SW 1271 (cell line): ENCODE measurements at regions not wholly inside any gene's neighbourhood (a gene's known extent, or its start where the extent isn't known, plus 50 kb on each side); places are given as distances from the start of the nearest gene placed in this dataset.

Experiments
- DNase-seq, 2 experiments: peaks; one replicate each; lab custom pipeline; 2025; lab: John Stamatoyannopoulos, UW

GRCh38 chr4:133476063-133476462, 327.0 kb downstream of the PCDH10 start:
- no peak for DNase-seq

- no peak for DNase-seq
Measured at GRCh38 chr4:133474501-133474900, 325.4 kb downstream of the PCDH10 start.

GRCh38 chr4:133472244-133472643, 323.1 kb downstream of the PCDH10 start:
- DNase-seq, result no peak

- no peak for DNase-seq
Measured at GRCh38 chr4:133467290-133467947, 318.3 kb downstream of the PCDH10 start.

- no peak for DNase-seq
Measured at GRCh38 chr4:133465022-133465421, 315.9 kb downstream of the PCDH10 start.

GRCh38 chr4:133464311-133464710, 315.2 kb downstream of the PCDH10 start:
- no peak for DNase-seq

- no peak for DNase-seq
Measured at GRCh38 chr4:133452678-133453077, 303.6 kb downstream of the PCDH10 start.

GRCh38 chr4:133450813-133451212, 301.7 kb downstream of the PCDH10 start:
- DNase-seq, result no peak

GRCh38 chr4:133440404-133440803, 291.3 kb downstream of the PCDH10 start:
- DNase-seq, result no peak

- no peak for DNase-seq
Measured at GRCh38 chr4:133439830-133440229, 290.7 kb downstream of the PCDH10 start.

- DNase-seq, result no peak
Measured at GRCh38 chr4:133424605-133425004, 275.5 kb downstream of the PCDH10 start.

GRCh38 chr4:133403913-133404312, 254.8 kb downstream of the PCDH10 start:
- DNase-seq, result no peak

GRCh38 chr4:133402616-133403015, 253.5 kb downstream of the PCDH10 start:
- no peak for DNase-seq

GRCh38 chr4:133394971-133395627, 246.0 kb downstream of the PCDH10 start:
- no peak for DNase-seq

GRCh38 chr4:133390198-133390855, 241.2 kb downstream of the PCDH10 start:
- DNase-seq, result no peak

- DNase-seq, result no peak
Measured at GRCh38 chr4:133389029-133389428, 239.9 kb downstream of the PCDH10 start.

- DNase-seq, result no peak
Measured at GRCh38 chr4:133385161-133385954, 236.3 kb downstream of the PCDH10 start.

GRCh38 chr4:133379681-133380438, 230.8 kb downstream of the PCDH10 start:
- no peak for DNase-seq

GRCh38 chr4:133377286-133377685, 228.2 kb downstream of the PCDH10 start:
- no peak for DNase-seq

GRCh38 chr4:133372699-133373098, 223.6 kb downstream of the PCDH10 start:
- no peak for DNase-seq

GRCh38 chr4:133355633-133356032, 206.5 kb downstream of the PCDH10 start:
- no peak for DNase-seq

GRCh38 chr4:133347409-133347808, 198.3 kb downstream of the PCDH10 start:
- DNase-seq, result no peak
